GM19023 (cell line): ENCODE measurements at regions not wholly inside any gene's neighbourhood (a gene's known extent, or its start where the extent isn't known, plus 50 kb on each side); places are given as distances from the start of the nearest gene placed in this dataset.
"Not testable (repeated sequence)": the region's sequence is repeated elsewhere in the genome, so short reads cannot be mapped to it uniquely, and the experiment has no call there.

ENCODE experiments used
- ATAC-seq: cut with Tn5 transposase; IDR thresholded peaks from one replicate; pipeline ENCODE4 v1.9.1; 2021; ENCODE audit warnings: mild to moderate bottlenecking, moderate library complexity; ENCODE audit not compliant: unreplicated experiment

DNA sequence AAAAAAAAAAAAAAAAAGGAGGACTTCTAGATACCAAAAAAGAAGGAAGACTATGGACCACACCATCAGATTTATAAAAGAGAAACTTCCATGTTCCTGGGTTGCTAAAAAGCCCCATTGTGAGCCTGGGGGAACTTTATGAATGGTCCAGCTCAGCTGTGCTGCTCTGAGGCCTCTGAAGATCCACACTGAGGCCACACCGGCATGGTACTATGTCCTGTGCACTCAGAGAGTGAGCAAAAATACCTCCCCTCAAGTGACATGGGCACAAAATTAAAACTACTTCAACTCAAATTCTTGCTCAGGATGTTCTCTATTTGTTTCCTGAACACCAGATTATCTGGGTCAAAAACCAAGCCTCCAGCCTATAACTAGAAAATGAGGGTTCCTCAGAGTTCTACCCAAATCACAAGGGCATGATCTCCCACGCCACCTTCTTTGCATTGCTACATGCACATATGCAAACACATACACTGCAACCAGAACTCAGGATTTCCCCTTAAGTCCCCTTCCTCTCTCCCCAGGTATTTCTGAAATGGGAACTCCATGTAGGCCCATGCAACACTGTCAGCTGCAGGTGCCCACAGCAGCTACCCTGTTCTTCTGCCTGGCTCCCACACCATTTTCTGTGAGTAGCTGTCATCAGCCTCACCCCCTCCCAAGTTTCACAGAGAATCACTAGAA lies 94.4 kb downstream of the SH3GLB1 start:
- ATAC-seq: peak; percentile 70

DNA sequence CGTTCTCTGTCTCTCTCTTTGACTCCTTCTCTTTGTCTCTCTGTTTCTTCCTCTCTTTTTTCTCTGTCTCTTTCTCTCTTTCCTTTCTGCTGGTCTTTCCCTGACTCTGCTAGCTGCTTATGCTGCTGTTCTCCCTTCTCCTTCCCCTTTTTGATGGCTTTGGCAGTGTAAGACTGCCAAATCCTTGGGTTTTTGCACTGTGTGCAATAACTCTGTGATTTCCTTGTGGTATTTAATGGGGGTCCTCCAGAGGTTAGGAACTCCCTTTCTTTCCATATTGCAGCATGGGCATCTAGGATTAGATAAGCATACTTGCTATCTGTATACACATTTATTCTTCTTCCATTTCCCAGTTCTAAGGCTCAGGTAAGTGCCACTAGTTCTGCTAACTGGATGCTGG lies 99.3 kb downstream of the SH3GLB1 start:
- ATAC-seq: not testable (repeated sequence)

DNA sequence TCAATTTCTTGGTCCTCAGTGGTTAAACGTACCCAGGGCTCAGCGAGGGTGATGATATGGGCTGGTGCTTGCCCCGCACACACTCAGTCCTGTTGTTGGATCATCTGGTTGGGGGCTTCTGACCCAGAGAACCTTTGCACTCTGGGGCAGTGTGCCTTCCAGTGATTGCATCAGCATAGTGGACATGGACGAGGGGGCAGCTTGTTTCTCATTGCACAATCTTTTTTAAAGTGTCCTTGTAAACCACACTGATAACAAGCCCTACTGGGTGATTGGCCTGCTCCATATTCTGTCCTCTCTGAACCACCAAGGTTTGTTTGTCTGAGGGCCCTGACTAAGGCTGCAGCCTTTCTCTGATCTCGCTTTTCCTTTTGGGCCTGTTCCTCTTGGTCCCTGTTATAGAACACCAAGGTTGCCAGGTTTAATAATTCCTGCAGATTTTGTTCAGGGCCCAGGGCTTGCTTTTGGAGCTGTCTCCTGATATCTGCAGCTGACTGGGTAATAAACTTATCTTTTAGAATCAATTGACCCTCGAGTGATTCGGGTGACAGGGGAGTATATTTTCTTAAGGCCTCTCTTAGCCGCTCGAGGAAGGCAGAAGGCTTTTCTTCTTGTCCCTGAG lies 101.6 kb downstream of the SH3GLB1 start:
- not testable (repeated sequence) for ATAC-seq

DNA sequence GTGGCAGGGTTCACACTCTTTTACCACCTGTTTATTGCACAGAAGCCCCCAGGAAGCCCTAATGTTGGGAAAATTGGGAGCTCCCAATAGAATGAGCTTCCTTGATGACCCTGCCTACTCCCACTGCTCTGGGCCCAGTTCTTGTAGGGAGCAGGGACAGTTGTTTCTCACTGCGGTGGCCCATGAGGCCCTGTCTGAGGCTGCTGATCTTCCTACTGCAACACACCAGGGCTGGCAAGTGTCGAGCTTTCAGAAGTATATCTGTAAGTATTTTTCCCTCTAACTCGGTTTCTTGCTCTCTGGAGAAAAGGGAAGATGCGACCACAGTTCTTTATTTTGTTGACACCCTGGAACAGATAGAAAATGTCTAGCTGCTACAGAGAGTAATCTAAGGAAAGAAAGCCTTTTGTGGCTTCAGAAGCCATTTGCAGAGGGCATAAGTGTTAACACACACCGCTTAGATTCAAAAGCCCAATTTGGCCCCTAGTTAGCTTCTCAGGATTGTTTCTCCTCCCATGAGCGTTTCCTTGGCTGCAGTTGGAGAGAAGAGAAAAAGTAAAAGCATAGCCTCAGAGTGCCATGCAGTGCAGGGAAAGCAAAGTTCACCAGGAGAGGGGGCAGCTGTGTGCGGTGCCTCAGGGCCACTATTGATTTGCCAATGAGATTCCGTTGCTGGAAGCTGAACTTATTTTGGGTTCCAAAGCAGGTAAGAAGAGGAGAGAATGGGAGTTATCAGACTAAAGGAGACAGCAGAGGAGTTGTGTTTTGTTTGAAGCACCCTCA lies 102.6 kb downstream of the SELENOF start:
- no peak for ATAC-seq

DNA sequence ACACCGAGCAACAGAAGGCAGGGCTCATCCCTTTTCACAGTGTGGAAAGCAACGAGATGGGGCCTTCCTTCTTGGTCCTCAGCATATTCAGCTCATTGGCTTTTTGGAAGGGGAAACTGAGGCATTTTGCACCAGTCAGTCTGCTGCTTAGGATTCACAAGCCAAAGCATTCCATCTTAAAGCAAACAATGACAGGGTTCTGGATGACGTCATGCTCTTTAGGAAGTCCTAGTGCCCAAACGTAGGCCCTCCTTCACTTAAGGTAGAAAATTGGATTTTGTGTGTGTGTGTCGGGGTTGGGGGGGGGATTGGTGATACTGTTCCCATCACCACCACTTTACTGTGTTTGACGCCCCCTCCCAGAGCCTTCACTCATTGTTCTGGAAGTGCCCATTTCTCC lies 101.6 kb downstream of the SELENOF start:
- ATAC-seq: no peak
